ENCODE measurements at regions not wholly inside any gene's neighbourhood (a gene's known extent, or its start where the extent isn't known, plus 50 kb on each side); places are given as distances from the start of the nearest gene placed in this dataset.
"Not testable (repeated sequence)": the region's sequence is repeated elsewhere in the genome, so short reads cannot be mapped to it uniquely, and the experiment has no call there.

DNA sequence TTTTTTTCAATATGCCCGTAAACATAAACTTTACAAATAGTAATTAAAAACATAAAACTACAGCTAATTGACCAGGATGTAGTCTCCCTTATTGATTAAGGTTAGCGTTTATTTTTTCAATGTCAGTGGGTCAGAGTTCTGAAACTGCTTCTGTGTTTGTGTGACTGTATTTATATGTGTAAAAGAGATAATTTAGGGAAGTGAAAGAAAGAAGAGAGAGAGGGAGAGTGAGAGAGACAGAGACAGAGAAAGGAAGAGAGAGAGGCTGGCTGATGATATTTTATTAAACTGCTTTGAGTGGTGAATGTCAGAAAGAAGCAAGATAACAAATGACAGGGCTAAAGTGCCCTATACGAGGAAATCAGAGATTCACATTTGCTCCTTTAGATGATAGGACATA lies 266.1 kb upstream of the PTCHD4 start (continued):
- TF ChIP-seq ATF3 (IDR thresholded peaks at IDR 0.05) (no peak), JUND (IDR thresholded peaks at IDR 0.05) (no peak), EZH2phosphoT487 (IDR thresholded peaks at IDR 0.05; ENCODE audit: borderline replicate concordance) (no peak), EGR1 (IDR thresholded peaks at IDR 0.05; ENCODE audit: low read depth) (no peak), ZNF274 (IDR thresholded peaks at IDR 0.05; ENCODE audit: low read depth, low read length) (no peak)
- TF ChIP-seq, protein P1, sequence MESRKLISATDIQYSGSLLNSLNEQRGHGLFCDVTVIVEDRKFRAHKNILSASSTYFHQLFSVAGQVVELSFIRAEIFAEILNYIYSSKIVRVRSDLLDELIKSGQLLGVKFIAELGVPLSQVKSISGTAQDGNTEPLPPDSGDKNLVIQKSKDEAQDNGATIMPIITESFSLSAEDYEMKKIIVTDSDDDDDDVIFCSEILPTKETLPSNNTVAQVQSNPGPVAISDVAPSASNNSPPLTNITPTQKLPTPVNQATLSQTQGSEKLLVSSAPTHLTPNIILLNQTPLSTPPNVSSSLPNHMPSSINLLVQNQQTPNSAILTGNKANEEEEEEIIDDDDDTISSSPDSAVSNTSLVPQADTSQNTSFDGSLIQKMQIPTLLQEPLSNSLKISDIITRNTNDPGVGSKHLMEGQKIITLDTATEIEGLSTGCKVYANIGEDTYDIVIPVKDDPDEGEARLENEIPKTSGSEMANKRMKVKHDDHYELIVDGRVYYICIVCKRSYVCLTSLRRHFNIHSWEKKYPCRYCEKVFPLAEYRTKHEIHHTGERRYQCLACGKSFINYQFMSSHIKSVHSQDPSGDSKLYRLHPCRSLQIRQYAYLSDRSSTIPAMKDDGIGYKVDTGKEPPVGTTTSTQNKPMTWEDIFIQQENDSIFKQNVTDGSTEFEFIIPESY (IDR thresholded peaks at IDR 0.05; ENCODE audit: extremely low read depth, insufficient replicate concordance, low read length) = no peak

GRCh38 chr6:48371226-48371625 lies 260.2 kb upstream of the PTCHD4 start:
- H3K36me3 ChIP-seq (ENCODE audit: control insufficient read depth in 1 of 2, insufficient read depth in 2 of 2, low read length in 2 of 2); H2AFZ ChIP-seq (ENCODE audit: low read depth, low read length, poor library complexity, severe bottlenecking); RAD21 ChIA-PET (ENCODE audit: low non-redundant PET in 1 of 2, low total read pairs in 2 of 2, uncharacterized antibody in 2 of 2, unreplicated experiment in 2 of 2); H3K27me3 ChIP-seq (ENCODE audit: insufficient read depth, low read length); H3K4me2 ChIP-seq (ENCODE audit: low read length); H3K79me2 ChIP-seq (ENCODE audit: insufficient read depth, low read length); ATAC-seq; BruUV-seq (replicated peaks); H3K4me3 ChIP-seq (replicated peaks in 1 of 2; ENCODE audit: low read depth in 1 of 2, low read length in 2 of 2); H4K20me1 ChIP-seq (ENCODE audit: insufficient read depth); H3K9ac ChIP-seq (ENCODE audit: low read length); H3K9me2 ChIP-seq (ENCODE audit: insufficient read depth); DNase-seq (ENCODE audit: low read depth, low spot score); POLR2A ChIA-PET; CTCF ChIA-PET; H3K27ac ChIP-seq (ENCODE audit: low read depth, low read length); H3K4me1 ChIP-seq (ENCODE audit: control insufficient read depth in 1 of 2, insufficient read depth in 2 of 2, low read length in 2 of 2); H3K9me3 ChIP-seq (ENCODE audit: control insufficient read depth in 1 of 2, insufficient read depth in 1 of 2, low read depth in 1 of 2, low read length in 2 of 2); intact Hi-C loops (cut with micrococcal nuclease): not testable (repeated sequence)

- Histone ChIP-seq H3K9me3 (ENCODE audit: control insufficient read depth in 1 of 2, insufficient read depth in 1 of 2, low read depth in 1 of 2, low read length in 2 of 2) (peaks cover 0 to 5% of the 10 kb centered on the region in 2 experiments; a peak in 1 of 4 replicates), H3K27ac (ENCODE audit: low read depth, low read length) (no peak overlapping the region), H4K20me1 (ENCODE audit: insufficient read depth) (no peaks in the 10 kb centered on the region), H3K9me2 (ENCODE audit: insufficient read depth) (no peaks in the 10 kb centered on the region), H3K4me1 (ENCODE audit: control insufficient read depth in 1 of 2, insufficient read depth in 2 of 2, low read length in 2 of 2) (no peaks in the 10 kb centered on the region), H3K36me3 (ENCODE audit: control insufficient read depth in 1 of 2, insufficient read depth in 2 of 2, low read length in 2 of 2) (no peaks in the 10 kb centered on the region), H3K4me3 (replicated peaks in 1 of 2; ENCODE audit: low read depth in 1 of 2, low read length in 2 of 2) (no peak overlapping the region), H3K27me3 (ENCODE audit: insufficient read depth, low read length) (no peaks in the 10 kb centered on the region), H3K4me2 (ENCODE audit: low read length) (no peak overlapping the region), H3K9ac (ENCODE audit: low read length) (no peak overlapping the region), H3K79me2 (ENCODE audit: insufficient read depth, low read length) (no peaks in the 10 kb centered on the region), H2AFZ (ENCODE audit: low read depth, low read length, poor library complexity, severe bottlenecking) (no peak overlapping the region)
- ChIA-PET POLR2A (no interaction called here), RAD21 (ENCODE audit: low non-redundant PET in 1 of 2, low total read pairs in 2 of 2, uncharacterized antibody in 2 of 2, unreplicated experiment in 2 of 2) (no interaction called here), CTCF (no interaction called here)
- TF ChIP-seq CTCF (IDR thresholded peaks at IDR 0.05 in 2 of 3, conservative IDR thresholded peaks at IDR 0.05 in 1 of 3; ENCODE audit: borderline replicate concordance in 1 of 3, insufficient read depth in 1 of 3, low read depth in 2 of 3, low read length in 2 of 3) = no peak
- no TSS peak for BruUV-seq (replicated peaks)
- intact Hi-C loops (cut with micrococcal nuclease) = no loop called here
- DNase-seq (ENCODE audit: low read depth, low spot score) (no peak), ATAC-seq (no peak)
These were observed 258.1 kb upstream of the PTCHD4 start for GRCh38 chr6:48369100-48369499.
